DND-41 (cell line): ENCODE measurements at regions not wholly inside any gene's neighbourhood (a gene's known extent, or its start where the extent isn't known, plus 50 kb on each side); places are given as distances from the start of the nearest gene placed in this dataset.

Source experiments
- ATAC-seq: fragments of 200-7000 bp; cut with Tn5 transposase; 3 replicates; pipeline ENCODE4 v1.9.1; 2021; ENCODE audit warnings: low read depth; ENCODE audit not compliant: insufficient read depth
- DNase-seq: peaks from one replicate; pipeline ENCODE4 v3.0.0-alpha.2; 2020
- H2AFZ ChIP-seq: 2 replicates; pipeline ENCODE4 v1.6.0; 2012; ENCODE audit warnings: low read depth, low read length
- H3K27ac ChIP-seq: 2 replicates; pipeline ENCODE4 v1.5.1; 2012; ENCODE audit warnings: low read length, inconsistent platforms
- H3K27me3 ChIP-seq: fragments of 200-600 bp; sonication (generic); 2 replicates; pipeline ENCODE4 v1.6.0; 2012; ENCODE audit warnings: low read length, mild to moderate bottlenecking, inconsistent platforms; ENCODE audit not compliant: insufficient read depth, poor library complexity
- H3K36me3 ChIP-seq: 2 replicates; pipeline ENCODE4 v1.5.1; 2012; ENCODE audit warnings: low read length, inconsistent platforms; ENCODE audit not compliant: insufficient read depth
- H3K4me1 ChIP-seq: 2 replicates; pipeline ENCODE4 v1.5.1; 2012; ENCODE audit warnings: mild to moderate bottlenecking, low read length; ENCODE audit not compliant: insufficient read depth
- H3K4me2 ChIP-seq: 2 replicates; pipeline ENCODE4 v1.6.0; 2012; ENCODE audit warnings: mild to moderate bottlenecking, moderate library complexity, low read length, inconsistent platforms; ENCODE audit not compliant: insufficient read depth
- H3K4me3 ChIP-seq, 2 experiments: fragments of 200-600 bp in 1 of 2; shearing (Covaris generic) in 1 of 2; 2 replicates each; pipeline ENCODE4 v1.5.1; 2012 to 2016; ENCODE audit warnings: inconsistent platforms in 2 of 2, low read length in 2 of 2, mild to moderate bottlenecking in 2 of 2, low read depth in 1 of 2, moderate library complexity in 1 of 2
- H3K79me2 ChIP-seq: 2 replicates; pipeline ENCODE4 v1.6.0; 2012; ENCODE audit warnings: low read length, inconsistent platforms; ENCODE audit not compliant: insufficient read depth
- H3K9ac ChIP-seq: 2 replicates; pipeline ENCODE4 v1.6.0; 2012; ENCODE audit warnings: low read depth, mild to moderate bottlenecking, inconsistent platforms, low read length, moderate library complexity
- H3K9me3 ChIP-seq: 2 replicates; pipeline ENCODE4 v1.5.1; 2012; ENCODE audit warnings: low read length, moderate library complexity, mild to moderate bottlenecking, inconsistent platforms; ENCODE audit not compliant: insufficient read depth, severe bottlenecking
- H4K20me1 ChIP-seq: 2 replicates; pipeline ENCODE4 v1.6.0; 2012; ENCODE audit warnings: low read length; ENCODE audit not compliant: insufficient read depth
- CTCF ChIP-seq: IDR thresholded peaks from 2 replicates; pipeline ENCODE4 v1.5.1; 2012; ENCODE audit warnings: borderline replicate concordance, low read length, moderate library complexity, mild to moderate bottlenecking; ENCODE audit not compliant: poor library complexity, severe bottlenecking; ENCODE audit errors: extremely low read depth
- EZH2 ChIP-seq: IDR thresholded peaks from 3 replicates; pipeline ENCODE4 v1.6.1; 2012; ENCODE audit warnings: borderline replicate concordance, low read depth, mild to moderate bottlenecking, moderate library complexity, low read length, inconsistent platforms; ENCODE audit not compliant: severe bottlenecking

GRCh38 chr9:13508681-13509080 is 229.2 kb upstream of the MPDZ start:
- Histone ChIP-seq H3K79me2 (no peaks in the 10 kb centered on the region), H3K9ac (no peak overlapping the region), H3K4me3 (no peak overlapping the region), H3K36me3 (no peaks in the 10 kb centered on the region), H3K27me3 (no peaks in the 10 kb centered on the region), H3K9me3 (no peaks in the 10 kb centered on the region), H3K4me1 (no peaks in the 10 kb centered on the region), H3K27ac (no peak overlapping the region), H2AFZ (no peak overlapping the region), H4K20me1 (no peaks in the 10 kb centered on the region), H3K4me2 (no peak overlapping the region)
- no peak for DNase-seq
- no peak for TF ChIP-seq CTCF
- TF ChIP-seq EZH2, result no peak
- no peak for ATAC-seq

GRCh38 chr9:13508086-13508485 is 228.6 kb upstream of the MPDZ start:
- H3K9ac ChIP-seq, result no peak overlapping the region
- H3K27me3 ChIP-seq, result no peaks in the 10 kb centered on the region
- ATAC-seq (no peak), DNase-seq (no peak)
- no peak overlapping the region for H3K4me3 ChIP-seq
- H3K27ac ChIP-seq, result no peak overlapping the region
- no peaks in the 10 kb centered on the region for H3K36me3 ChIP-seq
- H4K20me1 ChIP-seq, result no peaks in the 10 kb centered on the region
- H3K79me2 ChIP-seq, result no peaks in the 10 kb centered on the region
- TF ChIP-seq EZH2 (no peak), CTCF (no peak)
- H2AFZ ChIP-seq, result no peak overlapping the region
- no peaks in the 10 kb centered on the region for H3K4me1 ChIP-seq
- no peaks in the 10 kb centered on the region for H3K9me3 ChIP-seq
- H3K4me2 ChIP-seq, result no peak overlapping the region

- DNase-seq, result no peak
- no peak overlapping the region for H3K27ac ChIP-seq
- no peaks in the 10 kb centered on the region for H3K9me3 ChIP-seq
- no peaks in the 10 kb centered on the region for H3K27me3 ChIP-seq
- TF ChIP-seq EZH2, result no peak
- no peaks in the 10 kb centered on the region for H4K20me1 ChIP-seq
- no peak overlapping the region for H3K9ac ChIP-seq
- H3K36me3 ChIP-seq, result no peaks in the 10 kb centered on the region
- no peaks in the 10 kb centered on the region for H3K4me1 ChIP-seq
- no peak overlapping the region for H2AFZ ChIP-seq
- H3K4me2 ChIP-seq, result no peak overlapping the region
- no peaks in the 10 kb centered on the region for H3K79me2 ChIP-seq
- no peak for ATAC-seq
- no peak overlapping the region for H3K4me3 ChIP-seq
Observed at GRCh38 chr9:13505797-13506196, 226.3 kb upstream of the MPDZ start.

GRCh38 chr9:13503599-13503998 is 224.1 kb upstream of the MPDZ start:
- H3K9ac ChIP-seq, result no peak overlapping the region
- no peak overlapping the region for H3K27ac ChIP-seq
- no peak for DNase-seq
- no peaks in the 10 kb centered on the region for H3K4me1 ChIP-seq
- no peaks in the 10 kb centered on the region for H3K27me3 ChIP-seq
- H4K20me1 ChIP-seq, result no peaks in the 10 kb centered on the region
- no peaks in the 10 kb centered on the region for H3K79me2 ChIP-seq
- TF ChIP-seq CTCF (no peak), EZH2 (no peak)
- no peak overlapping the region for H2AFZ ChIP-seq
- no peaks in the 10 kb centered on the region for H3K36me3 ChIP-seq
- H3K9me3 ChIP-seq, result no peaks in the 10 kb centered on the region
- no peak for ATAC-seq
- H3K4me3 ChIP-seq, result no peak overlapping the region
- H3K4me2 ChIP-seq, result no peak overlapping the region
